ENCODE measurements at regions not wholly inside any gene's neighbourhood (a gene's known extent, or its start where the extent isn't known, plus 50 kb on each side); places are given as distances from the start of the nearest gene placed in this dataset.
"Not testable (repeated sequence)": the region's sequence is repeated elsewhere in the genome, so short reads cannot be mapped to it uniquely, and the experiment has no call there.

DNA sequence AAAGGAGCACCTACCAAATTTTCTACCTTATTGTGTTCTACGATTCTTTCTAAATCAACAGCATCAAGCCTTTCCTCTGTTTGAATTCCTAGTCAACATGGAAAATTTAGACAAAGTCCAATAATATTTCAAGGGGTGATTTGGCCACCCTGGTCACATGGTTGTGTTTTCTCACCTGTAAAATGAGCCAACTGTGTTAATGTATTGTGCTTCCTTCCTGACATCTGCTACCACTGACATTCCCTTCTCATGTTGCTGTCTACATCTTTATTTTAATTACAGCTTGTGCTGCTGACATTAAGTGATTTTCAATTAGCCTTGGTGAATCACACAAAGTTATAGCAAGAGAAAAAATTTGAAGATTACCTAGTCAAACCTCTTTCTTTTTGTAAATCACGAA lies 83.0 kb upstream of the NPSR1 start (continued):
- TF ChIP-seq MYBL2 (CRISPR knock-in tag; IDR thresholded peaks at IDR 0.05) (no peak), NR2C2 (CRISPR knock-in tag; IDR thresholded peaks at IDR 0.05) (no peak), ZNF263 (CRISPR knock-in tag; IDR thresholded peaks at IDR 0.05; ENCODE audit: low read depth) (no peak), PRRX2 (CRISPR knock-in tag; IDR thresholded peaks at IDR 0.05) (no peak)
- TF ChIP-seq, protein P1, sequence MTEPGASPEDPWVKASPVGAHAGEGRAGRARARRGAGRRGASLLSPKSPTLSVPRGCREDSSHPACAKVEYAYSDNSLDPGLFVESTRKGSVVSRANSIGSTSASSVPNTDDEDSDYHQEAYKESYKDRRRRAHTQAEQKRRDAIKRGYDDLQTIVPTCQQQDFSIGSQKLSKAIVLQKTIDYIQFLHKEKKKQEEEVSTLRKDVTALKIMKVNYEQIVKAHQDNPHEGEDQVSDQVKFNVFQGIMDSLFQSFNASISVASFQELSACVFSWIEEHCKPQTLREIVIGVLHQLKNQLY (CRISPR knock-in tag; IDR thresholded peaks at IDR 0.05) = no peak

DNA sequence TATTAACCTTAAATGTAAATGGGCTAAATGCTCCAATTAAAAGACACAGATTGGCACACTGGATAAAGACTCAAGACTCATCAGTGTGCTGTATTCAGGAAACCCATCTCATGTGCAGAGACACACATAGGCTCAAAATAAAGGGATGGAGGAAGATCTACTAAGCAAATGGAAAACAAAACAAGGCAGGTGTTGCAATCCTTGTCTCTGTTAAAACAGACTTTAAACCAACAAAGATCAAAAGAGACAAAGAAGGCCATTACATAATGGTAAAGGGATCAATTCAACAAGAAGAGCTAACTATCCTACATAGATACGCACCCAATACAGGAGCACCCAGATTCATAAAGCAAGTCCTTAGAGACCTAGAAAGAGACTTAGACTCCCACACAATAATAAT lies 80.1 kb upstream of the NPSR1 start:
- H3K4me3 Mint-ChIP-seq; CTCF ChIA-PET; DNase-seq (ENCODE audit: low spot score); POLR2A ChIA-PET; ATAC-seq; H3K4me1 Mint-ChIP-seq; H3K27ac Mint-ChIP-seq: not testable (repeated sequence)
- Mint-ChIP-seq H3K36me3 (peaks cover 26% of the 10 kb centered on the region), H3K9me3 (peaks cover 59% of the 10 kb centered on the region), H3K27me3 (ENCODE audit: low read depth) (peaks cover 12% of the 10 kb centered on the region)

DNA sequence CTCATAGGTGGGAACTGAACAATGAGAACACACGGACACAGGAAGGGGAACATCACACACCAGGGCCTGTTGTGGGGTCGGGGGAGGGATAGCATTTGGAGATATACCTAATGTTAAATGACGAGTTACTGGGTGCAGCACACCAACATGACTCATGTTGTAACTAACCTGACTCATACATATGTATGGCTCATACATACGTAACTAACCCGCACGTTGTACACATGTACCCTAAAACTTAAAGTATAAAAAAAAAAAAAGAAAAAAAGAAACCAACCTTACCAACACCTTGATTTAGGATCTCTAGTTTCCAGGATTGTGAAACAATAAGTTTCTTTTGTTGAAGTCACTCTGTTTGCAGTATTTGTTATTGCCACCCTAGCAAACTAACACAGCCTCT lies 76.3 kb upstream of the NPSR1 start:
- H3K4me1 Mint-ChIP-seq = not testable (repeated sequence)

DNA sequence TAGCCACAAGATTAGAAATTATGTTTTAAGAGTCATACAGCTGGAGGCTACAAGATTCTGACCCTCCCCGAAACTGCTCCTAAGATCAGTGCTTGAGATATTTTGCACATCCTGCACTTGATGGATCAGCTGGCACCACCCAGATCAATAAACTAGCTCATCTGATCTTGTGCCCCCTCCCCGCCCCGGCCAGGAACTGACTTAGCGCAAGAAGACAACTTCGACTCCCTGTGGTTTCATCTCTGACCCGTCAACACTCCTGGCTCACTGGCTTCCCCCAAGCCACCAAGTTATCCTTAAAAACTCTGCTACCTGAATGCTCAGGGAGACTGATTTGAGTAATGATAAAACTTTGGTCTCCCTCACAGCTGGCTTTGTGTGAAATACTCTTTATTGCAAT lies 73.5 kb upstream of the NPSR1 start:
- CTCF ChIA-PET = no interaction called here
- Mint-ChIP-seq H3K4me1 (no peaks in the 10 kb centered on the region), H3K9me3 (peaks cover 9% of the 10 kb centered on the region), H3K27me3 (ENCODE audit: low read depth) (no peaks in the 10 kb centered on the region), H3K27ac (no peak overlapping the region), H3K4me3 (no peak overlapping the region), H3K36me3 (no peaks in the 10 kb centered on the region)
- DNase-seq (ENCODE audit: low spot score) = no peak
- POLR2A ChIA-PET = no interaction called here
- TF ChIP-seq, protein P2, sequence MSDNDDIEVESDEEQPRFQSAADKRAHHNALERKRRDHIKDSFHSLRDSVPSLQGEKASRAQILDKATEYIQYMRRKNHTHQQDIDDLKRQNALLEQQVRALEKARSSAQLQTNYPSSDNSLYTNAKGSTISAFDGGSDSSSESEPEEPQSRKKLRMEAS (CRISPR knock-in tag; IDR thresholded peaks at IDR 0.05) = no peak
- TF ChIP-seq NR3C1 (CRISPR knock-in tag; conservative IDR thresholded peaks at IDR 0.05; ENCODE audit: low read depth) (no peak), ELF4 (CRISPR knock-in tag; IDR thresholded peaks at IDR 0.05; ENCODE audit: low read depth) (no peak)
- no peak for ATAC-seq

More for the DNA sequence above, 76.3 kb upstream of the NPSR1 start:
- DNase-seq (ENCODE audit: low spot score); POLR2A ChIA-PET; H3K4me3 Mint-ChIP-seq; CTCF ChIA-PET; H3K36me3 Mint-ChIP-seq; H3K27me3 Mint-ChIP-seq (ENCODE audit: low read depth); H3K27ac Mint-ChIP-seq; ATAC-seq: not testable (repeated sequence)
- H3K9me3 Mint-ChIP-seq = peaks cover 31% of the 10 kb centered on the region

DNA sequence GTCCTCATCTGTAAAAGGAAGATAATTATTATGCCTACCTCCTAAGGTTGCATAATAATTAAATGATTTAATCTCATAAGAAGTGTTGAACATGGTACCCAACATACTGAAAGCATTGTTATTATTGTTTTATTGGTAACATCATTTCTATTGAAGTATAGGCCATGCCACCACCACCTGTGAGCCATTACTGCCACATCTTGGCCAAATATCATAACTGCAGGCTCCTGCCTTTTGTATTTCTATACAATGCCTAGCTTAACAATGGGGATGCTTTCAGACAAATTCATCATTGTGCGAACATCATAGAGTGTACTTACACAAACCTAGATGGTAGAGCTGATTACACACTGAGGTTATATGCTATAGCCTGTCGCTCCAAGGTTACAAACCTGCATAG lies 61.1 kb upstream of the NPSR1 start:
- H3K9me3 Mint-ChIP-seq = peaks cover 14% of the 10 kb centered on the region
- TF ChIP-seq, protein P3, sequence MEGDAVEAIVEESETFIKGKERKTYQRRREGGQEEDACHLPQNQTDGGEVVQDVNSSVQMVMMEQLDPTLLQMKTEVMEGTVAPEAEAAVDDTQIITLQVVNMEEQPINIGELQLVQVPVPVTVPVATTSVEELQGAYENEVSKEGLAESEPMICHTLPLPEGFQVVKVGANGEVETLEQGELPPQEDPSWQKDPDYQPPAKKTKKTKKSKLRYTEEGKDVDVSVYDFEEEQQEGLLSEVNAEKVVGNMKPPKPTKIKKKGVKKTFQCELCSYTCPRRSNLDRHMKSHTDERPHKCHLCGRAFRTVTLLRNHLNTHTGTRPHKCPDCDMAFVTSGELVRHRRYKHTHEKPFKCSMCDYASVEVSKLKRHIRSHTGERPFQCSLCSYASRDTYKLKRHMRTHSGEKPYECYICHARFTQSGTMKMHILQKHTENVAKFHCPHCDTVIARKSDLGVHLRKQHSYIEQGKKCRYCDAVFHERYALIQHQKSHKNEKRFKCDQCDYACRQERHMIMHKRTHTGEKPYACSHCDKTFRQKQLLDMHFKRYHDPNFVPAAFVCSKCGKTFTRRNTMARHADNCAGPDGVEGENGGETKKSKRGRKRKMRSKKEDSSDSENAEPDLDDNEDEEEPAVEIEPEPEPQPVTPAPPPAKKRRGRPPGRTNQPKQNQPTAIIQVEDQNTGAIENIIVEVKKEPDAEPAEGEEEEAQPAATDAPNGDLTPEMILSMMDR (IDR thresholded peaks at IDR 0.05) = peak; percentile 42; the same call in 1 of the 2 replicates
- no peak for TF ChIP-seq NR2C2 (CRISPR knock-in tag; IDR thresholded peaks at IDR 0.05)
- TF ChIP-seq, protein P4, sequence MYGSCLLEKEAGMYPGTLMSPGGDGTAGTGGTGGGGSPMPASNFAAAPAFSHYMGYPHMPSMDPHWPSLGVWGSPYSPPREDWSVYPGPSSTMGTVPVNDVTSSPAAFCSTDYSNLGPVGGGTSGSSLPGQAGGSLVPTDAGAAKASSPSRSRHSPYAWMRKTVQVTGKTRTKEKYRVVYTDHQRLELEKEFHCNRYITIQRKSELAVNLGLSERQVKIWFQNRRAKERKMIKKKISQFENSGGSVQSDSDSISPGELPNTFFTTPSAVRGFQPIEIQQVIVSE (CRISPR knock-in tag; IDR thresholded peaks at IDR 0.05; ENCODE audit: borderline replicate concordance) = no peak
- no peaks in the 10 kb centered on the region for H3K27me3 Mint-ChIP-seq (ENCODE audit: low read depth)
- H3K27ac Mint-ChIP-seq = no peak overlapping the region
- DNase-seq (ENCODE audit: low spot score) = peak; percentile 15
- H3K4me3 Mint-ChIP-seq = no peak overlapping the region
- H3K36me3 Mint-ChIP-seq = peaks cover 8% of the 10 kb centered on the region; the same call in 1 of the 2 replicates
- peak; percentile 73 for ATAC-seq
- H3K4me1 Mint-ChIP-seq = peaks cover 28% of the 10 kb centered on the region
- ChIA-PET CTCF (interaction anchor here (0.6 to 3.0 kb wide), 15 partner anchors 9 to 614 kb away, joined by 3 to 44 read pairs (median 4); no protein-coding TSS in a partner anchor), POLR2A (no interaction called here)

DNA sequence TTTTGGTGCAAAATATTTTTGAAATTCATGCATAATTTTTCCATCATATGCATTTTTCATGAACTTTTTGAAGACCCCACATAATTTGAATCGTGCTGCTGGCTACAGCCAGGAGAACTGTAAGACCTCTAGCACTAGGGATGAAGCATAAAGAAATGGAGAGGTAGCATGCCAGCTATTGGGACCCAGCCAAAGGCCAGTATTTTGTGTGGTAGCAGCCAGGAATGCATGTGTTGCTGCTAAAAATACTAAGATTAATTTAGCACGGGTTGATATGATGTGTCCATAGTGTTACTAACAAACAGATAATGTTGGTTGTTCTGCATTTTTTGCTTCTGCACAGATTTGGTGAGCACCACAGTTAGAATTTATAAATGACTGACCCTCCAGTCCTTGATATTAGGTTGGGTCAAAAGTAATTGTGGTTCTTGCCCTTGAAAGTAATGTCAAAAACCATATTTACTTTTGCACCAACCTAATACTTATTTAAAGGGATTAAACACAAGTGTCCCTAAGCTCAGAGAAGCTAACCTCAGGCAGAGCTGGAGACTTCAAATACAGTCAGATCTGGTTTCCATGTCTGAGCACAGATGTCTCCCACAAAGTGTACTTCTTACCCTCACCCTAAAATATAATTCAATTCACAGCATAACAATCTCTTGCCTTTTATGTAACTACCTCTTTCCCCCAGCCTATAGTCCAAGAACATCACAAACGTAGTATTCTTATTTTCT lies 54.1 kb upstream of the NPSR1 start:
- POLR2A ChIA-PET = no interaction called here
- Mint-ChIP-seq H3K9me3 (peaks cover 10% of the 10 kb centered on the region), H3K27ac (no peak overlapping the region), H3K27me3 (ENCODE audit: low read depth) (no peaks in the 10 kb centered on the region), H3K4me3 (no peak overlapping the region), H3K4me1 (peaks cover 16% of the 10 kb centered on the region), H3K36me3 (0 out of 2 replicates have a peak, but pooled peaks cover 2% of the 10 kb centered on the region)
- CTCF ChIA-PET = no interaction called here
- ATAC-seq (no peak), DNase-seq (ENCODE audit: low spot score) (no peak)
- TF ChIP-seq NR1H2 (CRISPR knock-in tag; IDR thresholded peaks at IDR 0.05) (no peak), EMX1 (CRISPR knock-in tag; IDR thresholded peaks at IDR 0.05) (no peak), ATF1 (CRISPR knock-in tag; IDR thresholded peaks at IDR 0.05) (no peak), ZNF263 (CRISPR knock-in tag; IDR thresholded peaks at IDR 0.05; ENCODE audit: low read depth) (no peak)
- TF ChIP-seq, protein P5, sequence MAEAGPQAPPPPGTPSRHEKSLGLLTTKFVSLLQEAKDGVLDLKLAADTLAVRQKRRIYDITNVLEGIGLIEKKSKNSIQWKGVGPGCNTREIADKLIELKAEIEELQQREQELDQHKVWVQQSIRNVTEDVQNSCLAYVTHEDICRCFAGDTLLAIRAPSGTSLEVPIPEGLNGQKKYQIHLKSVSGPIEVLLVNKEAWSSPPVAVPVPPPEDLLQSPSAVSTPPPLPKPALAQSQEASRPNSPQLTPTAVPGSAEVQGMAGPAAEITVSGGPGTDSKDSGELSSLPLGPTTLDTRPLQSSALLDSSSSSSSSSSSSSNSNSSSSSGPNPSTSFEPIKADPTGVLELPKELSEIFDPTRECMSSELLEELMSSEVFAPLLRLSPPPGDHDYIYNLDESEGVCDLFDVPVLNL (CRISPR knock-in tag; IDR thresholded peaks at IDR 0.05; ENCODE audit: borderline replicate concordance, low read depth) = no peak
